Endothelial cell of umbilical vein (primary cell): ENCODE measurements at regions not wholly inside any gene's neighbourhood (a gene's known extent, or its start where the extent isn't known, plus 50 kb on each side); places are given as distances from the start of the nearest gene placed in this dataset.

Experiments
- BruUV-seq: library from RNA; stranded (reverse); fragments of 400-500 nt; replicated peaks from 2 replicates; lab custom pipeline; 2021; lab: Mats Ljungman, UMichigan
- CTCF ChIA-PET: fragments of 300-600, 350-600 bp; sonication (Branson Sonifier 250); formaldehyde crosslinking; loops from one replicate; lab custom pipeline; 2021; ENCODE audit warnings: antibody characterized with exemption, inconsistent platforms; lab: Charles Lee
- POLR2A ChIA-PET: fragments of 300-600, 350-600 bp; sonication (Branson Sonifier 250); formaldehyde crosslinking; loops from one replicate; lab custom pipeline; 2021; ENCODE audit warnings: antibody characterized with exemption, inconsistent platforms; lab: Charles Lee
- DNase-seq: peaks from one replicate; pipeline ENCODE4 v3.0.0-alpha.2; 2011; ENCODE audit warnings: low read depth, low spot score
- FAIRE-seq: peaks from 2 replicates; lab custom pipeline; 2011; peaks lifted over from hg19 to GRCh38; lab: Jason Lieb, UNC
- H2AFZ ChIP-seq: 2 replicates; pipeline ENCODE4 v1.6.0; 2012; ENCODE audit warnings: low read depth, low read length, control low read depth, inconsistent platforms
- H3K27ac ChIP-seq: 2 replicates; pipeline ENCODE4 v1.5.1; 2011; ENCODE audit warnings: low read depth, mild to moderate bottlenecking, control low read depth, low read length, moderate library complexity; ENCODE audit not compliant: insufficient read depth
- H3K27me3 ChIP-seq, 2 experiments: 2 replicates each; pipeline versions ENCODE4 v1.6.0 to v1.6.1; 2011; ENCODE audit warnings: low read length in 2 of 2, mixed read lengths in 1 of 2; ENCODE audit not compliant: control insufficient read depth in 2 of 2, insufficient read depth in 2 of 2
- H3K36me3 ChIP-seq, 2 experiments: 2 replicates in 1 of 2; 3 replicates in 1 of 2; pipeline ENCODE4 v1.5.1; 2011; ENCODE audit warnings: low read length in 2 of 2, mild to moderate bottlenecking in 1 of 2, moderate library complexity in 1 of 2; ENCODE audit not compliant: control insufficient read depth in 2 of 2, insufficient read depth in 2 of 2; ENCODE audit errors: extremely low read depth in 1 of 2
- H3K4me1 ChIP-seq: 3 replicates; pipeline ENCODE4 v1.5.1; 2011; ENCODE audit warnings: mild to moderate bottlenecking, low read length; ENCODE audit not compliant: control insufficient read depth, insufficient read depth; ENCODE audit errors: extremely low read depth
- H3K4me2 ChIP-seq: 2 replicates; pipeline ENCODE4 v1.6.1; 2011; ENCODE audit warnings: low read length, control low read depth, mixed read lengths; ENCODE audit not compliant: insufficient read depth
- H3K4me3 ChIP-seq, 3 experiments: fragments of 200-600 bp in 1 of 3; sonication (generic), shearing (Covaris generic) in 1 of 3; replicated peaks in 1 of 3; 2 replicates each; pipeline ENCODE4 v1.5.1; 2011 to 2016; ENCODE audit warnings: control low read depth in 3 of 3, low read length in 3 of 3, mild to moderate bottlenecking in 2 of 3, inconsistent platforms in 1 of 3, low read depth in 1 of 3, moderate library complexity in 1 of 3; ENCODE audit not compliant: insufficient read depth in 1 of 3
- H3K79me2 ChIP-seq: 2 replicates; pipeline ENCODE4 v1.6.0; 2012; ENCODE audit warnings: low read length, inconsistent platforms; ENCODE audit not compliant: control insufficient read depth, insufficient read depth
- H3K9ac ChIP-seq: replicated peaks from 2 replicates; pipeline ENCODE3; 2011; ENCODE audit warnings: low read length, control low read depth; ENCODE audit not compliant: insufficient read depth; ENCODE audit errors: extremely low read depth
- H3K9me1 ChIP-seq: replicated peaks from 3 replicates; pipeline ENCODE4 v1.6.0; 2011; ENCODE audit warnings: mild to moderate bottlenecking, low read length; ENCODE audit not compliant: control insufficient read depth, insufficient read depth; ENCODE audit errors: extremely low read depth
- H3K9me3 ChIP-seq: replicated peaks from 2 replicates; pipeline ENCODE4 v1.5.1; 2012; ENCODE audit warnings: low read length, inconsistent platforms; ENCODE audit not compliant: control insufficient read depth, insufficient read depth
- H4K20me1 ChIP-seq: replicated peaks from 2 replicates; pipeline ENCODE3; 2011; ENCODE audit warnings: mild to moderate bottlenecking, low read length; ENCODE audit not compliant: control insufficient read depth, insufficient read depth; ENCODE audit errors: extremely low read depth
- EZH2 ChIP-seq: IDR thresholded peaks from 2 replicates; pipeline ENCODE4 v1.6.1; 2012; ENCODE audit warnings: borderline replicate concordance, low read depth, mild to moderate bottlenecking, moderate library complexity, low read length, inconsistent platforms; ENCODE audit not compliant: severe bottlenecking
- FOS ChIP-seq: IDR thresholded peaks from 2 replicates; pipeline ENCODE4 v1.6.1; 2011; ENCODE audit warnings: mild to moderate bottlenecking, low read length, moderate library complexity, borderline replicate concordance; ENCODE audit not compliant: insufficient read depth
- GATA2 ChIP-seq: IDR thresholded peaks from 2 replicates; pipeline ENCODE4 v1.7.0; 2011; ENCODE audit warnings: low read depth, mild to moderate bottlenecking, moderate library complexity, mixed read lengths, low read length; ENCODE audit not compliant: insufficient read length, insufficient read depth
- JUN ChIP-seq: IDR thresholded peaks from 2 replicates; pipeline ENCODE4 v1.6.1; 2011; ENCODE audit warnings: borderline replicate concordance, low read depth; ENCODE audit not compliant: insufficient read length, insufficient read depth
- MYC ChIP-seq: IDR thresholded peaks from one replicate; pipeline ENCODE4 v1.6.1; 2011; ENCODE audit warnings: mild to moderate bottlenecking, low read depth, low read length
- POLR2A ChIP-seq: IDR thresholded peaks from 2 replicates; pipeline ENCODE4 v1.6.1; 2012; ENCODE audit warnings: low read depth, mild to moderate bottlenecking, control low read depth, low read length
- POLR2AphosphoS5 ChIP-seq: IDR thresholded peaks from 2 replicates; pipeline ENCODE4 v1.6.1; 2012; ENCODE audit warnings: low read depth, mild to moderate bottlenecking, control low read depth, low read length, moderate library complexity; ENCODE audit not compliant: insufficient read depth
- dilution Hi-C: fragments of 300-500 bp; cut with MboI; formaldehyde crosslinking; loops from one replicate; pipeline ENCODE4 v1.15.0; 2019; ENCODE audit warnings: low sequenced_read_pairs; ENCODE audit not compliant: extremely low pct_ligation_motif_present
- intact Hi-C: fragments of 100-400 bp; cut with micrococcal nuclease; formaldehyde crosslinking; loops from one replicate; pipeline ENCODE4 v1.10.0; 2022
- TF ChIP-seq, protein P1 (sequence below): IDR thresholded peaks from 2 replicates; pipeline ENCODE4 v1.6.1; 2011; ENCODE audit not compliant: insufficient read depth, insufficient read length
- TF ChIP-seq, protein P2 (sequence below), 2 donors: IDR thresholded peaks; 1 replicate in 1 of 2; 2 replicates in 1 of 2; pipeline ENCODE4 v1.5.1; 2011; ENCODE audit warnings: low read length in 2 of 2, mild to moderate bottlenecking in 2 of 2, moderate library complexity in 2 of 2, control low read depth in 1 of 2, inconsistent platforms in 1 of 2, low read depth in 1 of 2; ENCODE audit not compliant: insufficient read depth in 1 of 2; ENCODE audit errors: extremely low read depth in 1 of 2

DNA sequence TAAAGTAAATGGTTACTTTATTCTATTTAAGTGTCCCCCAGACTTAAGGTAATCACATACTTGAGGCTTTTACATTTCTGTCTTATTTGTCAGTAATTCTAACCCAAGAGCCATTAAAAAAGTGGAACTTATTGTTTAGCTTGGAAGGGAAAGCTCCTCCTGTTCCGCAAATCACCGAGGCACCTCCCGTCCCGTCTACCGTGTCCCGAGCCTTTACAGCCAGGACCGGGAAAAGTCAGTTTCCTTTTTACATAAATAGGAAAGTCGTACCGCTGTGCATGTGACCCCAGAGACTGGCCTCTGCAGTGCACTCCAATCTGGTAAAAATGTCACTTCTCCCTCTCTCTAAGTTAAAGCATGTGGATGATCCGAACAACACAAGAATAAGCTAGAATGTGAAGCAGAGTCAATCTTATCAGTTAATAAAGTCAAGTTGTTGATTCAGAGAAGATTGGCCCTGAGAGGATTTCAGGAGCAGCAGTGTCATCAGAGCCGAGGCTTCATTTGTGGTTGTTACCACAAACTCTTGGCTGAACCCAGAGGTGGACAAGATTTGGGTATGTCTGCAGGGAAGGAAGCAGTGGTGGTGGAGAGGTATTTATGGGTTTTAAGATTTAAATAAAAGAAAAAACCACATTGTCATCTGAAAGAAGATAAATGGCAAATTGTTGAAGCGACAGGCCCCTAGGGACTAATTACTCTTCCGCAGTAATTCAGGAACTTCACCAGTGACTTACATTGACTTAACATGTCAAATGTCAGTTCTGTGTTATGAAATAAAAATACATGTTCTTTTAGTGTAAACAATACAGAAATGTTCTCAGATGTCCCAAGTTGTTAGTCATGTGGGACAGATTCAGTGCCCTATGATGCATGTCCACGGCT, 316.6 kb upstream of the ZNF32 start:
- peak overlapping the region; percentile 57 for H2AFZ ChIP-seq
- TF ChIP-seq POLR2AphosphoS5 (no peak), MYC (no peak), FOS (no peak), GATA2 (no peak), JUN (no peak), EZH2 (no peak), POLR2A (no peak)
- TF ChIP-seq, protein P1, sequence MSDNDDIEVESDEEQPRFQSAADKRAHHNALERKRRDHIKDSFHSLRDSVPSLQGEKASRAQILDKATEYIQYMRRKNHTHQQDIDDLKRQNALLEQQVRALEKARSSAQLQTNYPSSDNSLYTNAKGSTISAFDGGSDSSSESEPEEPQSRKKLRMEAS, result no peak
- TF ChIP-seq, protein P2, sequence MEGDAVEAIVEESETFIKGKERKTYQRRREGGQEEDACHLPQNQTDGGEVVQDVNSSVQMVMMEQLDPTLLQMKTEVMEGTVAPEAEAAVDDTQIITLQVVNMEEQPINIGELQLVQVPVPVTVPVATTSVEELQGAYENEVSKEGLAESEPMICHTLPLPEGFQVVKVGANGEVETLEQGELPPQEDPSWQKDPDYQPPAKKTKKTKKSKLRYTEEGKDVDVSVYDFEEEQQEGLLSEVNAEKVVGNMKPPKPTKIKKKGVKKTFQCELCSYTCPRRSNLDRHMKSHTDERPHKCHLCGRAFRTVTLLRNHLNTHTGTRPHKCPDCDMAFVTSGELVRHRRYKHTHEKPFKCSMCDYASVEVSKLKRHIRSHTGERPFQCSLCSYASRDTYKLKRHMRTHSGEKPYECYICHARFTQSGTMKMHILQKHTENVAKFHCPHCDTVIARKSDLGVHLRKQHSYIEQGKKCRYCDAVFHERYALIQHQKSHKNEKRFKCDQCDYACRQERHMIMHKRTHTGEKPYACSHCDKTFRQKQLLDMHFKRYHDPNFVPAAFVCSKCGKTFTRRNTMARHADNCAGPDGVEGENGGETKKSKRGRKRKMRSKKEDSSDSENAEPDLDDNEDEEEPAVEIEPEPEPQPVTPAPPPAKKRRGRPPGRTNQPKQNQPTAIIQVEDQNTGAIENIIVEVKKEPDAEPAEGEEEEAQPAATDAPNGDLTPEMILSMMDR (IDR thresholded peaks at IDR 0.05; ENCODE audit: extremely low read depth in 1 of 2, insufficient read depth in 1 of 2, low read depth in 1 of 2, low read length in 2 of 2), result no peak
- H3K9ac ChIP-seq, result no peak overlapping the region
- no peak overlapping the region for H3K4me3 ChIP-seq
- peak; percentile 46 for DNase-seq
- peak; percentile 50 for FAIRE-seq
- CTCF ChIA-PET, result interaction anchor here (1.0 kb wide), 2 partner anchors 60 to 279 kb away, joined by 3 read pairs; no protein-coding TSS in a partner anchor
- dilution Hi-C loops (no loop called here), intact Hi-C loops (loop anchor here (1.0 kb wide), 1 partner anchor 275 kb away; no protein-coding TSS in a partner anchor)
- no peak overlapping the region for H3K27ac ChIP-seq
- no peaks in the 10 kb centered on the region for H3K36me3 ChIP-seq
- no peaks in the 10 kb centered on the region for H3K27me3 ChIP-seq
- H3K4me2 ChIP-seq, result peak overlapping the region; percentile 34
- no peaks in the 10 kb centered on the region for H3K9me3 ChIP-seq
- peaks cover 6% of the 10 kb centered on the region for H3K4me1 ChIP-seq
- H3K79me2 ChIP-seq, result no peaks in the 10 kb centered on the region
- no TSS peak for BruUV-seq
- H4K20me1 ChIP-seq, result no peaks in the 10 kb centered on the region
- H3K9me1 ChIP-seq, result no peaks in the 10 kb centered on the region
- POLR2A ChIA-PET, result no interaction called here
